Mucosa of descending colon (tissue), 3 donors: ENCODE measurements at regions not wholly inside any gene's neighbourhood (a gene's known extent, or its start where the extent isn't known, plus 50 kb on each side); places are given as distances from the start of the nearest gene placed in this dataset.

ENCODE experiments used
- ATAC-seq: fragments of 200-7000 bp; cut with Tn5 transposase; one replicate; pipeline ENCODE4 v1.9.1; 2020; ENCODE audit warnings: mild to moderate bottlenecking, moderate library complexity
- DNase-seq, 3 donors: peaks; one replicate each; pipeline ENCODE4 v3.0.0-alpha.2; 2020
- H3K36me3 ChIP-seq: fragments of 200-600 bp; one replicate; pipeline ENCODE4 v1.8.0; 2021; ENCODE audit warnings: low read depth, mild to moderate bottlenecking
- H3K4me1 ChIP-seq: fragments of 200-600 bp; one replicate; pipeline ENCODE4 v1.8.0; 2021; ENCODE audit warnings: low read depth, mild to moderate bottlenecking
- H3K4me3 ChIP-seq: fragments of 200-600 bp; one replicate; pipeline ENCODE4 v1.8.0; 2021; ENCODE audit warnings: mild to moderate bottlenecking
- H3K9me3 ChIP-seq: fragments of 200-600 bp; one replicate; pipeline ENCODE4 v1.8.0; 2021; ENCODE audit warnings: mild to moderate bottlenecking
- intact Hi-C, 2 donors: fragments of 100-400 bp; cut with DNase I in 1 of 2; cut with micrococcal nuclease in 1 of 2; formaldehyde crosslinking; loops; one replicate each; pipeline versions ENCODE4 v1.11.0 to v1.11.1; 2022; cut with DNase I, micrococcal nuclease
- TF ChIP-seq, protein P1 (sequence below): fragments of 200-600 bp; IDR thresholded peaks from one replicate; pipeline ENCODE4 v1.8.0; 2022; ENCODE audit warnings: antibody characterized with exemption, mild to moderate bottlenecking
- donor health status: DM: no; HTN: no; CAD: no; lungs with moderate emphysema.
- donor health status: DM: no; HTN: no; CAD: no.
- donor health status: DM: no; HTN: yes; CAD: no.

DNA sequence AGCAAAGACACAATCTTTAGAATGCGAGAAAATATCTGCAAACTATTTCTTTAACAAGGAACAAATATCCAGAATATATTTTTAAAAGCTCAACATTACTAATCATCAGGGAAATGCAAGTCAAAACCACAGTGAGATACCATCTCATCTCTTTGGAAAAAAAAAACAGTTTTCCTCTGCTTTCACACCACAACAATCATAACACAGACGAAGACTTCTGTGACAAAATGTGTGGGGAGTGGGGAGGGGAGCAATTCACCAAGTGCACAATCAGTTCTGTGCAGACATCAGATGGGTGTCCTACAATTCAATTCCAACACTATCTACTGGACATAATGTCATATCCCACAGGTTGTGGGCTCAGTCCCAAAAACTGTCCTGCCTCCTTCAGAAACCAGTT is 293.2 kb upstream of the SLC7A11 start:
- ATAC-seq (no peak), DNase-seq (no peak)
- TF ChIP-seq, protein P1, sequence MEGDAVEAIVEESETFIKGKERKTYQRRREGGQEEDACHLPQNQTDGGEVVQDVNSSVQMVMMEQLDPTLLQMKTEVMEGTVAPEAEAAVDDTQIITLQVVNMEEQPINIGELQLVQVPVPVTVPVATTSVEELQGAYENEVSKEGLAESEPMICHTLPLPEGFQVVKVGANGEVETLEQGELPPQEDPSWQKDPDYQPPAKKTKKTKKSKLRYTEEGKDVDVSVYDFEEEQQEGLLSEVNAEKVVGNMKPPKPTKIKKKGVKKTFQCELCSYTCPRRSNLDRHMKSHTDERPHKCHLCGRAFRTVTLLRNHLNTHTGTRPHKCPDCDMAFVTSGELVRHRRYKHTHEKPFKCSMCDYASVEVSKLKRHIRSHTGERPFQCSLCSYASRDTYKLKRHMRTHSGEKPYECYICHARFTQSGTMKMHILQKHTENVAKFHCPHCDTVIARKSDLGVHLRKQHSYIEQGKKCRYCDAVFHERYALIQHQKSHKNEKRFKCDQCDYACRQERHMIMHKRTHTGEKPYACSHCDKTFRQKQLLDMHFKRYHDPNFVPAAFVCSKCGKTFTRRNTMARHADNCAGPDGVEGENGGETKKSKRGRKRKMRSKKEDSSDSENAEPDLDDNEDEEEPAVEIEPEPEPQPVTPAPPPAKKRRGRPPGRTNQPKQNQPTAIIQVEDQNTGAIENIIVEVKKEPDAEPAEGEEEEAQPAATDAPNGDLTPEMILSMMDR, result no peak
- intact Hi-C loops, result no loop called here
- Histone ChIP-seq H3K4me1 (no peaks in the 10 kb centered on the region), H3K9me3 (peaks cover 17% of the 10 kb centered on the region), H3K4me3 (no peak overlapping the region), H3K36me3 (no peaks in the 10 kb centered on the region)

DNA sequence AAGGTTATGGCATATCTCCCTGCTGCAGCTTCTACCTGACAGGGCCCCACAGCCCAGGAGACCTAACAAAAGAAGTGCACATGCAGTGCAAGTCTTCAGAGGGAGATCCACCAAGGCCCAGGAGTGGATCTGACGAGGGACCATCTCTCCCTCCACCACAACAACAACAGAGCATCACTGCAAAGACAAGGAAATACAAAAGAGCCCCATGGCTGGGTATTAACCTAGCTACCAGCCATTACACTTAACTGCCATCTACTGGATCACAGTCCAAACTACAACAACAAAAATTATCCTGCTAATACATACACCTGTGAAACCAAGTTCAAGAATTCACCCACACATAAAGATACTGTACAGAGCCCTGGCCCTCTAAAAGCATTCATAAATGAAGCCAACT is 280.2 kb upstream of the SLC7A11 start:
- ATAC-seq (peak; percentile 62), DNase-seq (peak in 1 of 3 donors; percentile 9)
- TF ChIP-seq, protein P1, result no peak
- intact Hi-C loops, result no loop called here
- Histone ChIP-seq H3K9me3 (no peaks in the 10 kb centered on the region), H3K4me3 (no peak overlapping the region), H3K36me3 (no peaks in the 10 kb centered on the region), H3K4me1 (no peaks in the 10 kb centered on the region)

DNA sequence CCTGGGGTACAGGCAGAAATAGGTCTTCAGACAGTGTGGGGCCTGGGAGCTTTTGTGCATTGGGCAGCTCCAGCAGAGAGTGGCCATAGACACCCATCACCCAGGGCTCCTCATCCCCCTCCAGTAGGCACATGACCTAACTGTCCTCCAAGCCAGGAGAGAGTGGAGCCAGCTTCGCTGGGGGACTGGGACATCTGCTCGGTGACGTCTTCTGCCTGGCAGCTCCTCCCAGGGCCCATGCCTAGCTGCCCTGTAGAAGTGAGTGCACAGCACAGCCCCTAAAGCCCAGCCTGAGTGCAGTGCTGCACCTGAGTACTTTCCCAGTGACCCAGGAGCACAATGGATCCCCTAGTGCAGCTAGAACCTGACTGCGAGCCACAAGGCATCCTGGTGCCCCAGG is 279.7 kb upstream of the SLC7A11 start:
- TF ChIP-seq, protein P1, result no peak
- DNase-seq (no peak), ATAC-seq (no peak)
- H3K4me3 ChIP-seq, result no peak overlapping the region
- H3K36me3 ChIP-seq, result no peaks in the 10 kb centered on the region
- H3K4me1 ChIP-seq, result no peaks in the 10 kb centered on the region
- intact Hi-C loops, result no loop called here
- H3K9me3 ChIP-seq, result no peaks in the 10 kb centered on the region

DNA sequence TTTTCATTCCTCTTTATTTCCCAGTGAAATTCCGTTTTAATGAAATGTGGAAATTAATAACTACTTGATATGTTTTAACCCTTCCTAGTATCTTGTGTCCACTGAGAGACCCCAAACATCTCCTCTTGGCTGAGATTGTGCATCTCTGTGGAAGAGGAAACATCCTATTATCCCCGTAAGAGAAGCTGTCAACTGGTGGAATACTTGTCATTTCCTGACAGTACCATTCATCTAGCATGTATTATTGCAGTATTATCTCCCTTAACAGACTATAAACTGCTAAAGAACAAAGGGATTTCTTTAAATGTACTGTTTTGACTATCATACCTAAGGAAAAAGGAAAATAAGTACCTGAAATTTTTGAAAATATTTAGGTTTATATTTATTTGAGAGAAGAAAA is 277.3 kb upstream of the SLC7A11 start:
- DNase-seq, result no peak
- ATAC-seq, result no peak
- intact Hi-C loops, result no loop called here
- TF ChIP-seq, protein P1, result no peak
- Histone ChIP-seq H3K4me1 (no peaks in the 10 kb centered on the region), H3K36me3 (no peaks in the 10 kb centered on the region), H3K9me3 (no peaks in the 10 kb centered on the region), H3K4me3 (no peak overlapping the region)

DNA sequence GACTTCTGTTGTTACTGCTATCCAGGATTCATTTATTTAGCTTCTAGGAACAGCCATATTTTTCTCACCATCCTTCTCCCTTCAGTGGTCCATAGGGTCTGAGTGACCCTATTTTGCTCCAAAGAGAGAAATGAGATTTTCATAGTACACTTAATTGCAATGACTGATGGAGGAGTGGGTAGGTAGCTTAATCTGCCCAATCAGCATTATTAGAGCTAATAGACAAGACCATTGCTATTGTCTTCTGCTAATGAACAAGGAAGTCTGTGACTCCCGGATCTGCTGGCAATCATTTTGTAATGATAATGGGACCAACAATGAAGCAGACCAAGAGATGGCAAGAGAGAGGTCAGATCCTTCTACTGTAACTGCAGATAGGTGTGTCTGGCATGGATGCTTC is 271.4 kb upstream of the SLC7A11 start:
- TF ChIP-seq, protein P1, result no peak
- no peaks in the 10 kb centered on the region for H3K4me1 ChIP-seq
- DNase-seq, result no peak
- no peak for ATAC-seq
- no peak overlapping the region for H3K4me3 ChIP-seq
- intact Hi-C loops, result no loop called here
- H3K9me3 ChIP-seq, result no peaks in the 10 kb centered on the region
- H3K36me3 ChIP-seq, result no peaks in the 10 kb centered on the region

DNA sequence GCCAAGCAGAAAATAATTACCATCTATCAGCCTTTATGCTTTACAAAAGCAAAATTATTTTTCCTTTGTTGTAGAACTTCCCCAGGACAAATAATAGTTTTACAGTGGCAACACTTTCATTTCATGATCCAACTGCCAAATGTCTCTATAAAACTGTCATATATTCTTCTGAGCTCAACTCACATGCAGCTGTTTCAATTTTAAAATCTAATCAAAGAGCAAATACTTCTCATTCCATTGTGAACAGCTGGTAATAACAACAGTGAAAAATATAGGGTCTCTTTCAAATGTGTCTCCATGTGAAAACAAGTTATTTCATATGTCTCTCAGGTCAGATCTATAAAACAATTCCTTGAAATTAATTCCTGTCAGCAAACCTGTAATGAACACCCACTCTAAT is 270.6 kb upstream of the SLC7A11 start:
- ATAC-seq, result no peak
- Histone ChIP-seq H3K9me3 (no peaks in the 10 kb centered on the region), H3K4me3 (no peak overlapping the region), H3K4me1 (no peaks in the 10 kb centered on the region), H3K36me3 (no peaks in the 10 kb centered on the region)
- no peak for DNase-seq
- intact Hi-C loops, result no loop called here
- TF ChIP-seq, protein P1, result no peak
